HG02678 (cell line): ENCODE measurements at regions not wholly inside any gene's neighbourhood (a gene's known extent, or its start where the extent isn't known, plus 50 kb on each side); places are given as distances from the start of the nearest gene placed in this dataset.

Experiments
- ATAC-seq: cut with Tn5 transposase; IDR thresholded peaks from one replicate; pipeline ENCODE4 v1.9.1; 2021; ENCODE audit warnings: mild to moderate bottlenecking, moderate library complexity; ENCODE audit not compliant: unreplicated experiment

- ATAC-seq: no peak
These were observed 301.0 kb downstream of the DOCK8 start for GRCh38 chr9:515665-516064.

- ATAC-seq: no peak
These were observed 303.3 kb downstream of the DOCK8 start for GRCh38 chr9:517993-518392.

- ATAC-seq: no peak
These were observed 303.9 kb downstream of the DOCK8 start for GRCh38 chr9:518540-518939.

DNA sequence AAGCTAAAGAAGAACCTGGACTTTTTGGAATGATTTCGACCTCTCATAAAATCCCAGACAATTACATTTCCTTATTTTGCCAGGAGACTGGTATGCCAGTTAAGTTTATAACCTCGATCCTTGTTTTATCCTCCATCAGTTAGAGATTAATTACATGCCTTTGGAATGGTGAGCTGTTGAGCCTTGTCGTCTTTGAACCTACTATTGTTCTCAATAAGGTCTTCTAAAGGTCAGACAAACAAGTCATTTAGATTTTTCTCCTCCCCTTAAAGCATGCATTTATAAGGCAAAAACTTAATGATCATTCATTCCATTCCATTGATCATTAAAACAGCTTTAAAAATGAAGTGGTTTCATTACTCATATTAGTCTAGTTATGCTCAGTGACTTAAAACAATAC, 304.9 kb downstream of the DOCK8 start:
- ATAC-seq: no peak

DNA sequence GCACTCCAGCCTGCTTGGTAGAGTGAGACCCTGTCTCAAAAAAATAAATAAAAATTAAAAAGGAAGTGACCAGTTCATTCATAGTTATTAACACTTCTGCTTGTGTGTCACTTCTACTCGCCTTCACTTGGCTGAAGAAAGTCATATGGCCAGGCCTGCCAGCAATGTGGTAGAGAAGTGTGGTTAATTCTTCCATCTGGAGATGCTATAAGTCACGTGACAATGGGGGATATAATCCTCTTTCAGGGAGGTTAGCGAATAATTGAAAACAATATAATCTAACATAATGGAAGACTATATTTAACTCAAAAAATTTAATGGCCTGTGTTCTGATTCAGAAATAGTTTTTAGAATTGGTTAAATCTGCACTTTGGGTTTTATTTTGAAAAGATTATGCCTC, 305.6 kb downstream of the DOCK8 start:
- ATAC-seq: no peak

- ATAC-seq: no peak
These were observed 307.5 kb downstream of the DOCK8 start for GRCh38 chr9:522190-522589.

DNA sequence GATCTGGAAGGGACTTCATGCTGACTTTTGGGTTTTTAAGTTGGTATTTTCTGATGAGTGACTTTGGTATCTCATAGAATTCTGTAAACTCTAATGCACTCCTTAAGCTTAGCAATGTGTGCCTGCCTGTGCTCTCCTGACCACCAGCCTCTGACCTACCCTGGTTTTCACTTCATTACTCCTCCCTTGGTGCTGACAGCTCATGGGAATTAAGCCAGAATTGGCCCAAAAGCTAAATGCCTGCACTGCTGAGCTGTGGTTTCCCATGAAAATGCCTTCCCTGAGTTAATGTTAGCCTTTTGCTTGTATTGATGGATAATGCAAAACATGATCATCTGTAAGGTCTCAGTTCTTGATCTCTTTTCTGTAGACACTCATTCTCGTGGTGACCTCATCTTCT, 308.0 kb downstream of the DOCK8 start:
- no peak for ATAC-seq

DNA sequence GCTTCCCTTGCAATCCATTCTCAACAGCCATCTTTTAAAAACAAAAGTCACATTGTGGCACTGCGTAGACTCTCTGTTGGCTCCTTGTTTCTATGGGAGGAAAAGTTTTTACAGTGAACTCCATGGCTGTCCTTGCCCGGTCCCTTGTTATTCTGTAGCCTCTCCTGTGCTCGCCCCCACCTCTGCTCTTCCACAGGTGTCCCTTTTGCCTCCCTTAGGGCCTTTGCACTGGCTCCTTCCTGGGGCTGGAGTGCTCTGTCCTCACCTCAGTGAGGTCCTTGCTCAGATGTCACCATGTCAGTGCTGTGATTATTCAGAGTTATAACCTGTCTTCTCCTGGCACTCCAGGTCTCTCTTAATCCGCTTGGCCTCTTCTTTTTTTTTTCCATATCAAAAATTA, 308.8 kb downstream of the DOCK8 start:
- no peak for ATAC-seq

DNA sequence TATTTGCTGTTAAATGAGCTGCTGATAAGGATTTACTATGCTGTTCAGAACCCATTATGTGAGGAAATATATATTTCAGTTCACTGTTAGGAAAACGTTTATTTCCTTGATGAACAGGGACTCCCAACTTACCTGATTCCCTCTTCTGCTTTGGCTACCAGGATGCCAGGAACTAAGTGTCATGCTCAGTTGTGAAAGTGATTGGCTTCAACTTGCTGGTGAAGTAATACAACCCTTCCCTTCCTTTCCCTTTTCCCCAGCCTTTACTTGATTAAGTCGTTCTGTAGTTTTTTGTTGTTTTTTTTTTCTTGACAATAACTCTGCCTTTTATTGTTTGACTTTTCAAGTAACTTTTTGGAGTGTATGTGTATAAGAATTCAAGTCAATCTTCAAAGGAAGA, 309.3 kb downstream of the DOCK8 start:
- ATAC-seq: no peak

DNA sequence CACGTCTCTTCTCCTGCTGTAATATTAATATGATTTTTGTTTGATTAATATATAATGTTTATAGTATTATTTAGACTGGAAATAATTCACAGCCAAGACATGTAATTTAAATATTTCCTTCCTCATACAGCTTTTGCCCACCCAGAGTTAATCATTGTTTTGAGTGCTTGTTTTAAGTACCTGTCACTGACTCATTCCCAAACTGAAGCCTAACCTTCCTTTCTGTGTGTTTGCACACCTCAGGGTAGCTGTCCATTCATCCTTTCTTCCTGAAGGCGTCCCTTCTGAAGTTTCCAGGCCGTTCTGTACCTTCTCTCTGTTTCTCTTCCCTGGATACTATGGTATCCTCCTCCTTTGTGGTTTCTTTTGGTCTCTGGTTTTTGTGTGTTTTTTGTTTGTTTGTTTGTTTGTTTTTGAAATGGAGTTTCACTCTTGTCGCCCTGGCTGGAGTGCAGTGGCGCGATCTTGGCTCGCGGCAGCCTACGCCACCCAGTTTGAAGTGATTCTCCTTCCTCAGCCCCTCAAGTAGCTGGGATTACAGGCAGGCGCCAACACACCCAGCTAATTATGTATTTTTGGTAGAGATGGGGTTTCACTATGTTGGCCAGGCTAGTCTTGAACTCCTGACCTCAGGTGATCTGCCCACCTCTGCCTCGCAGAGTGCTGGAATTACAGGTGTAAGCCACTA, 312.4 kb downstream of the DOCK8 start:
- no peak for ATAC-seq

DNA sequence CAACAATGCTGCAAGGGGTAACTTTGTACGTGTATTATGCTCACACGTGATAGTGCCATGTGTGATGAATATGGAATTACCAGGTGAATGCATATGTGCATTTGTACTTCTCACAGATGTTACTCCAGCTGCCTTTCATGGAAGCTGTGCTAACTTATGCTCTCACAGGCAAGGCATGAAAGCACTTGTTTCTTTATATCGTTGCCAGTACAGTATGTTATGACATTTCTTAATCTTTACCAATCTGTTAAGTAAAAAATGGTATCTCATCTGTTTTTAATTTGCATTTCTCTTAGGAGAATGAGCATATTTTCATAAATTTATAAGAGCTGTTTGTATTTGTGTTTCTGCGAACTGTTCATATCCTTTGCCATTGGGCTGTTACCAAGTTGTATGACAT, 311.8 kb upstream of the DMRT1 start:
- ATAC-seq: no peak

DNA sequence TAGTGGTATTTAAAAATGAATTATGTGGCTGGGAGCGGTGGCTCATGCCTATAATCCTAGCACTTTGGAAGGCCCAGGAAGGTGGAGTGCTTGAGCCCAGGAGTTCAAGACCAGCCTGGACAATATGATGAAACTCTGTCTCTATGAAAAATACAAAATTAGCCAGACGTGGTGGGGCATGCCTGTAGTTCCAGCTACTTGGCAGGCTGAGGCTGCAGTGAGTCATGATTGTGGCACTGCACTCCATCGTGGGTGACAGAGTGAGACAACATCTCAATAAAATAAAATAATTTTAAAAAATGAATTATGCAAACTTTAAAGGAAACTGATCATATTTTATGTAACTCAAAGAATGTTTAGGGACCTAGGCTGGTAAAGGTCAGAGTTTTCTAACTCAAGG, 310.8 kb upstream of the DMRT1 start:
- no peak for ATAC-seq

- no peak for ATAC-seq
These were observed 308.8 kb upstream of the DMRT1 start for GRCh38 chr9:532707-533106.

DNA sequence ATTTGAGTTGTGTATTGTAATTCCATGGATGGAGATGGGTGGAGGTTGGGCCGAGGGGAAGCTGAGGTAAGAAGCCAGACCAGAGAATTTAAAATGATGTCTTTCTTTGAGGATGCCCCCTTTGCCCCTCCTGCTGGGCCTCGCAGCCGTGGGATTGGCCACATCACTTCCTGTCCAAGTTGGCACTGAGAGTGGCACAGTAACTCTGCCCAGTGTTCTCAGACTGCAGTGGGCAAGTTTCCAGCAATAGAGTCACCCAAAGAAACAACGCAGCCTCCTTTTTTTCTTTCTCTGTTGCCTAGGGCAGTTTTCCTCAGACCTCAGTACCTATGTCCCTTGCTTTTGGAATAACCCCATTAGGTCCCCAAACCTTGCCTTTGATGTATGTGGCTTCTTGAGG, 306.6 kb upstream of the DMRT1 start:
- no peak for ATAC-seq

DNA sequence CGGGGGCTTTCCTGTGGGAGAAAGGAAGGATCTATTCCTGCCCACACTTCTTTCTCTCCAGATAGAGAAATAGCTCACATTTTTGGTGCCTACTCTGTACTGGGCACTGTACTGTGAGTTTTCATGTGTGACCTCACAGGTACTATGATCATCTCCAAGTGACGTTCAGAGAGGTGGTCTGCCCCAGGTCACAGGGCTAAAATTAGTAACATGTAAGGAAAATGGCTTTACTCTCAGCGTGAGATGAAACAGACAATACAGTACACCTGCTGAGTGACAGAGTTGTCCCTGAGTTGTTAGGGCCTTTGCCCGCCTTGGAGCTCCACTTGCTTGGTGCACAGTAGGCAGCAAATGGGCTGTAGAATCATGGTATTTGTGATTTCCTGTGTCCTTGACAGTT, 306.1 kb upstream of the DMRT1 start:
- ATAC-seq: no peak

GRCh38 chr9:536597-537511, 304.6 kb upstream of the DMRT1 start:
- ATAC-seq: no peak

DNA sequence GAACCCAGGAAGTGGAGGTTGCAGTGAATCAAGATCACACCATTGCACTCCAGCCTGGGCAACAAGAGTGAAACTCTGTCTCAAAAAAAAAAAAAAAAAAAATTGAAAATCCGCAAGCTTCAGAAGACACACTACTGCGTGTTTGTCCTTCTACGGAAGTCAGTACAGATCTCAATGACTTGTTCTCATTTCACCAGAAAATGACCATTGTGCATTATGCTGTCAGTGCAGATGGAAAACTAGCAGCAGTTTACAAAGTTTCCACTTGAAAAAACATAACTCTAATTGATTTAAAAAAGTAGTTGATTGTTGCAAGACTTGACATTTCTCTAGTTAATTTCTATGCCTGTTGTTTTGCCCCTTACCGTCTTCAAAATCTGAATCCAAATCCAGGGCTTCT, 298.0 kb upstream of the DMRT1 start:
- ATAC-seq: no peak

GRCh38 chr9:545480-545879, 296.0 kb upstream of the DMRT1 start:
- no peak for ATAC-seq

DNA sequence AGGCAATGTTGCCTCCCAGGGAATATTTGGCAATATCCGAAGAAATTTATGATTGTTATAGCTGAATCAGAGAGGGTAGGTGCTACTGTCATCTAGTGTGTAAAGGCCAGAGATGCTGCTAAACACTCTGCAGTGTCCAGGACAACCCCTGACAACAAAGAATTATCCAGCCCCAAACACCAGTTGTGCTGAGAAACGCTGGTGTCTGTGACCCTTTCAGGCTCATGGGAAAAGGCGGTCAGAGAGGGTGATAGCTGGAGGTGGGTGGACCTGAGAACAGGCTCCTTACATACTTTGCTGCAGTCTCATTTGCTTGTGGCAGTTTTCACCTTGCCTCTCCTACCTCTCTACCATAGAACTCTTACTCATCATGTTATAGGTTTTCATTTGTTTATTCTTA, 295.3 kb upstream of the DMRT1 start:
- ATAC-seq: no peak

GRCh38 chr9:546797-547223, 294.7 kb upstream of the DMRT1 start:
- ATAC-seq: no peak

- ATAC-seq: no peak
These were observed 294.2 kb upstream of the DMRT1 start for GRCh38 chr9:547314-547713.

- no peak for ATAC-seq
These were observed 292.0 kb upstream of the DMRT1 start for GRCh38 chr9:549455-549997.
